ENCODE measurements at regions not wholly inside any gene's neighbourhood (a gene's known extent, or its start where the extent isn't known, plus 50 kb on each side); places are given as distances from the start of the nearest gene placed in this dataset.
"Not testable (repeated sequence)": the region's sequence is repeated elsewhere in the genome, so short reads cannot be mapped to it uniquely, and the experiment has no call there.

- no peaks in the 10 kb centered on the region for H3K27me3 Mint-ChIP-seq
- H3K4me3 Mint-ChIP-seq, result no peak overlapping the region
- no peak overlapping the region for H3K27ac Mint-ChIP-seq
- H3K4me1 Mint-ChIP-seq (ENCODE audit: low read depth), result no peaks in the 10 kb centered on the region
- no peak for DNase-seq
- H3K9me3 Mint-ChIP-seq, result peaks cover 7% of the 10 kb centered on the region
- H3K36me3 Mint-ChIP-seq (ENCODE audit: low read depth), result no peaks in the 10 kb centered on the region
These were observed 735.8 kb downstream of the ZPLD1 start for GRCh38 chr3:103170651-103171050.

- no peak overlapping the region for H3K4me3 Mint-ChIP-seq
- no peak overlapping the region for H3K27ac Mint-ChIP-seq
- no peaks in the 10 kb centered on the region for H3K36me3 Mint-ChIP-seq (ENCODE audit: low read depth)
- no peaks in the 10 kb centered on the region for H3K4me1 Mint-ChIP-seq (ENCODE audit: low read depth)
- no peaks in the 10 kb centered on the region for H3K27me3 Mint-ChIP-seq
- no peaks in the 10 kb centered on the region for H3K9me3 Mint-ChIP-seq
- no peak for DNase-seq
These were observed 739.1 kb downstream of the ZPLD1 start for GRCh38 chr3:103173940-103174339.

- H3K4me3 Mint-ChIP-seq, result no peak overlapping the region
- peaks cover 17% of the 10 kb centered on the region for H3K9me3 Mint-ChIP-seq
- H3K36me3 Mint-ChIP-seq (ENCODE audit: low read depth), result no peaks in the 10 kb centered on the region
- H3K4me1 Mint-ChIP-seq (ENCODE audit: low read depth), result no peaks in the 10 kb centered on the region
- H3K27ac Mint-ChIP-seq, result no peak overlapping the region
- H3K27me3 Mint-ChIP-seq, result no peaks in the 10 kb centered on the region
- no peak for DNase-seq
These were observed 746.3 kb downstream of the ZPLD1 start for GRCh38 chr3:103181160-103181559.

GRCh38 chr3:103184772-103185171 lies 750.0 kb downstream of the ZPLD1 start:
- peaks cover 19% of the 10 kb centered on the region for H3K9me3 Mint-ChIP-seq
- H3K27ac Mint-ChIP-seq, result no peak overlapping the region
- H3K4me3 Mint-ChIP-seq, result no peak overlapping the region
- no peak for DNase-seq
- H3K27me3 Mint-ChIP-seq, result no peaks in the 10 kb centered on the region
- no peaks in the 10 kb centered on the region for H3K36me3 Mint-ChIP-seq (ENCODE audit: low read depth)
- no peaks in the 10 kb centered on the region for H3K4me1 Mint-ChIP-seq (ENCODE audit: low read depth)

- Mint-ChIP-seq H3K27ac (no peak overlapping the region), H3K27me3 (no peaks in the 10 kb centered on the region), H3K4me3 (no peak overlapping the region), H3K4me1 (ENCODE audit: low read depth) (no peaks in the 10 kb centered on the region), H3K9me3 (peaks cover 7% of the 10 kb centered on the region), H3K36me3 (ENCODE audit: low read depth) (no peaks in the 10 kb centered on the region)
- no peak for DNase-seq
These were observed 755.1 kb downstream of the ZPLD1 start for GRCh38 chr3:103189941-103190340.

GRCh38 chr3:103195216-103195615 lies 760.4 kb downstream of the ZPLD1 start:
- no peaks in the 10 kb centered on the region for H3K4me1 Mint-ChIP-seq (ENCODE audit: low read depth)
- no peak overlapping the region for H3K4me3 Mint-ChIP-seq
- H3K36me3 Mint-ChIP-seq (ENCODE audit: low read depth), result no peaks in the 10 kb centered on the region
- no peaks in the 10 kb centered on the region for H3K27me3 Mint-ChIP-seq
- no peak for DNase-seq
- H3K27ac Mint-ChIP-seq, result no peak overlapping the region
- peaks cover 5% of the 10 kb centered on the region for H3K9me3 Mint-ChIP-seq

GRCh38 chr3:103203441-103203840 lies 768.6 kb downstream of the ZPLD1 start:
- H3K27ac Mint-ChIP-seq, result no peak overlapping the region
- H3K9me3 Mint-ChIP-seq, result no peaks in the 10 kb centered on the region
- no peaks in the 10 kb centered on the region for H3K27me3 Mint-ChIP-seq
- H3K4me3 Mint-ChIP-seq, result no peak overlapping the region
- DNase-seq, result no peak
- no peaks in the 10 kb centered on the region for H3K36me3 Mint-ChIP-seq (ENCODE audit: low read depth)
- no peaks in the 10 kb centered on the region for H3K4me1 Mint-ChIP-seq (ENCODE audit: low read depth)

GRCh38 chr3:103210583-103210982 lies 775.8 kb downstream of the ZPLD1 start:
- Mint-ChIP-seq H3K27ac (no peak overlapping the region), H3K27me3 (no peaks in the 10 kb centered on the region), H3K9me3 (no peaks in the 10 kb centered on the region), H3K4me1 (ENCODE audit: low read depth) (no peaks in the 10 kb centered on the region), H3K4me3 (no peak overlapping the region), H3K36me3 (ENCODE audit: low read depth) (no peaks in the 10 kb centered on the region)
- DNase-seq, result no peak

GRCh38 chr3:103218146-103218545 lies 783.3 kb downstream of the ZPLD1 start:
- DNase-seq, result no peak
- no peaks in the 10 kb centered on the region for H3K27me3 Mint-ChIP-seq
- no peaks in the 10 kb centered on the region for H3K36me3 Mint-ChIP-seq (ENCODE audit: low read depth)
- no peak overlapping the region for H3K4me3 Mint-ChIP-seq
- no peaks in the 10 kb centered on the region for H3K4me1 Mint-ChIP-seq (ENCODE audit: low read depth)
- H3K9me3 Mint-ChIP-seq, result no peaks in the 10 kb centered on the region
- H3K27ac Mint-ChIP-seq, result no peak overlapping the region

GRCh38 chr3:103218793-103219192 lies 784.0 kb downstream of the ZPLD1 start:
- Mint-ChIP-seq H3K27ac (no peak overlapping the region), H3K9me3 (no peaks in the 10 kb centered on the region), H3K4me3 (no peak overlapping the region), H3K4me1 (ENCODE audit: low read depth) (no peaks in the 10 kb centered on the region), H3K36me3 (ENCODE audit: low read depth) (no peaks in the 10 kb centered on the region), H3K27me3 (no peaks in the 10 kb centered on the region)
- DNase-seq, result no peak

- H3K4me1 Mint-ChIP-seq (ENCODE audit: low read depth), result no peaks in the 10 kb centered on the region
- no peak overlapping the region for H3K27ac Mint-ChIP-seq
These were observed 792.8 kb downstream of the ZPLD1 start for GRCh38 chr3:103227651-103228050.

GRCh38 chr3:103247459-103247858 lies 812.6 kb downstream of the ZPLD1 start:
- Mint-ChIP-seq H3K4me1 (ENCODE audit: low read depth) (no peaks in the 10 kb centered on the region), H3K27me3 (no peaks in the 10 kb centered on the region), H3K27ac (no peak overlapping the region), H3K9me3 (peaks cover 7% of the 10 kb centered on the region), H3K36me3 (ENCODE audit: low read depth) (no peaks in the 10 kb centered on the region), H3K4me3 (no peak overlapping the region)
- DNase-seq, result no peak

More at GRCh38 chr3:103227651-103228050, 792.8 kb downstream of the ZPLD1 start:
- H3K4me3 Mint-ChIP-seq, result no peak overlapping the region
- peaks cover 2% of the 10 kb centered on the region for H3K9me3 Mint-ChIP-seq
- no peak for DNase-seq
- no peaks in the 10 kb centered on the region for H3K27me3 Mint-ChIP-seq
- H3K36me3 Mint-ChIP-seq (ENCODE audit: low read depth), result no peaks in the 10 kb centered on the region

- H3K9me3 Mint-ChIP-seq, result peaks cover 15% of the 10 kb centered on the region
- not testable (repeated sequence) for H3K27me3 Mint-ChIP-seq; H3K27ac Mint-ChIP-seq; H3K4me3 Mint-ChIP-seq; DNase-seq; H3K4me1 Mint-ChIP-seq (ENCODE audit: low read depth); H3K36me3 Mint-ChIP-seq (ENCODE audit: low read depth)
These were observed 820.0 kb downstream of the ZPLD1 start for GRCh38 chr3:103254827-103255226.

GRCh38 chr3:103269287-103269686 lies 834.5 kb downstream of the ZPLD1 start:
- no peak for DNase-seq
- Mint-ChIP-seq H3K4me3 (no peak overlapping the region), H3K9me3 (peaks cover 12% of the 10 kb centered on the region), H3K27ac (no peak overlapping the region), H3K27me3 (no peaks in the 10 kb centered on the region), H3K4me1 (ENCODE audit: low read depth) (no peaks in the 10 kb centered on the region), H3K36me3 (ENCODE audit: low read depth) (no peaks in the 10 kb centered on the region)

- Mint-ChIP-seq H3K9me3 (peaks cover 12% of the 10 kb centered on the region), H3K4me3 (no peak overlapping the region), H3K27me3 (no peaks in the 10 kb centered on the region), H3K27ac (no peak overlapping the region), H3K4me1 (ENCODE audit: low read depth) (no peaks in the 10 kb centered on the region), H3K36me3 (ENCODE audit: low read depth) (no peaks in the 10 kb centered on the region)
- DNase-seq, result no peak
These were observed 836.8 kb downstream of the ZPLD1 start for GRCh38 chr3:103271575-103271974.

GRCh38 chr3:103295974-103296570 lies 861.3 kb downstream of the ZPLD1 start:
- no peak for DNase-seq
- no peaks in the 10 kb centered on the region for H3K4me1 Mint-ChIP-seq (ENCODE audit: low read depth)
- H3K27me3 Mint-ChIP-seq, result no peaks in the 10 kb centered on the region
- no peaks in the 10 kb centered on the region for H3K36me3 Mint-ChIP-seq (ENCODE audit: low read depth)
- H3K9me3 Mint-ChIP-seq, result no peaks in the 10 kb centered on the region
- no peak overlapping the region for H3K27ac Mint-ChIP-seq
- no peak overlapping the region for H3K4me3 Mint-ChIP-seq

Measured in activated T-cell treated with anti-CD3 and anti-CD28 coated beads, Interleukin-2, amount 50 U/mL, for 24 hours (primary cell).